D341Med (cell line): ENCODE measurements at regions not wholly inside any gene's neighbourhood (a gene's known extent, or its start where the extent isn't known, plus 50 kb on each side); places are given as distances from the start of the nearest gene placed in this dataset.

Source experiments
- DNase-seq: peaks from one replicate; pipeline ENCODE4 v3.0.0; 2012; ENCODE audit warnings: low spot score

DNA sequence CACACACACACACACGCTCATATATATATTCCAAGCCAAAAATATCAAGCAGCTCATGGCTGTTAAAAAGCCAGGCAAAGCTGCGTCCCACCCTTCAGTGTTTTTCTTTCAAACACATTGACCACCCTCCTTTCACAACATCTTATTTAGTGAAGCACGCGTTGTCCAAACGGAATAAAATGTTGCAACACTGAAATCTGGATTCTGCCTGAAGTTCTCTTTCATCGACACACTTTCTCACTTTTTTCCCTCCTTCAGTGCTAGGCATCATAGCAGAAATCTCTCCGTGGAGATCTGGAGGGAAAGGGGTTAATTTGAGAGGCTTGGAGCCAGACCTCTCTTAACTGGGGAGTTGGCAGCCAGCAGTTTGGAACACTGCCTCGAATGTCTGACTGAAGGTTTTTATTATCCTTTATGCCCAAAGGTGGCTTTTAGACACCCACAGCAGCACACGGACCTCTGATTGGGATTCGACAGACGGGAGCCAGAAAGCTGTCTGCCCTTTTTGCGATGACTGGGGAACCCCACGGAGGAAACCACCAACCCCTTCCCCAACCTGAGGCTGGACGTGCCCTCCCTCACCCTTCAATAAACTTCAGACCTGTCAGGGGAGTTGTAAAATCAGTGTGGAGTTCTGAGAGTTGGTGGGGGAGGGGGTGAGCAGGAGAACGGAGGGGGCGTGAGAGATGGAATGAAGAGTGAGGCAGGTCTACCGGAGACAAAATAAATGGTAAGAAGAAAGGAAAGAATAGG, 833.6 kb upstream of the SOX9 start:
- no peak for DNase-seq

GRCh38 chr17:71292006-71292405, 828.8 kb upstream of the SOX9 start:
- DNase-seq, result no peak

GRCh38 chr17:71296005-71296404, 824.8 kb upstream of the SOX9 start:
- no peak for DNase-seq

- DNase-seq, result no peak
Measured at GRCh38 chr17:71301063-71301462, 819.8 kb upstream of the SOX9 start.

GRCh38 chr17:71302721-71303549, 817.9 kb upstream of the SOX9 start:
- no peak for DNase-seq

DNA sequence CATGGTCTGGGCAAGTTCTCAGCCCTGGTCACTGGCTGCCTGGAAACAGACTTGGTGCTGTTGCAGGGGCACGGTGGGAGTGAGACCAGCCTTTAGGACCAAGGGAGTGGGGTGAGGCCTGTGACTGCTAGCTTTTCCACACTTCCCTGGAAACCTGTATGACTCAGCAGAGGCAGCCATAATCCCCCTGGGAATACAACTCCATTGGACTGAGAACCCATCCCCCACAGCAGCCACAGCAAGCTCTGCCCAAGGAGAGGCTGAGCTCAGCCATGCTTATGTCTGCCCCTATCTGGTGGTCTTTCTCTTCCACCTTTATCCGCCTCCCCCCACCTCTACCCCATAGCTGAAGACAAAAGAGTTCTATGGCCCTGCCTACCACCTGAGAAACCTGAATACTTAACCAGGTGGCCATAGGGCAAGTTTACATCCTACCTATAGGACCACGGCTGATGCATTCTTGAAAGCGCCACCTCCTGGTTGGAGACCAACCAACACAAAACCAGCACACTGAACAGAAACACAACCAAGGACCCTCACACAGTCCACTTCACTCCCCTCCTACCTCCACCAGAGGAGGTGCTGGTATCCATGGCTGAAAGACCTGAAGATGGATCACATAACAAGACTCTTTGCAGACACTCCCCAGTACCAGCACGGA, 816.2 kb upstream of the SOX9 start:
- DNase-seq, result no peak

GRCh38 chr17:71313866-71314265, 807.0 kb upstream of the SOX9 start:
- no peak for DNase-seq

GRCh38 chr17:71315568-71315967, 805.3 kb upstream of the SOX9 start:
- no peak for DNase-seq

DNA sequence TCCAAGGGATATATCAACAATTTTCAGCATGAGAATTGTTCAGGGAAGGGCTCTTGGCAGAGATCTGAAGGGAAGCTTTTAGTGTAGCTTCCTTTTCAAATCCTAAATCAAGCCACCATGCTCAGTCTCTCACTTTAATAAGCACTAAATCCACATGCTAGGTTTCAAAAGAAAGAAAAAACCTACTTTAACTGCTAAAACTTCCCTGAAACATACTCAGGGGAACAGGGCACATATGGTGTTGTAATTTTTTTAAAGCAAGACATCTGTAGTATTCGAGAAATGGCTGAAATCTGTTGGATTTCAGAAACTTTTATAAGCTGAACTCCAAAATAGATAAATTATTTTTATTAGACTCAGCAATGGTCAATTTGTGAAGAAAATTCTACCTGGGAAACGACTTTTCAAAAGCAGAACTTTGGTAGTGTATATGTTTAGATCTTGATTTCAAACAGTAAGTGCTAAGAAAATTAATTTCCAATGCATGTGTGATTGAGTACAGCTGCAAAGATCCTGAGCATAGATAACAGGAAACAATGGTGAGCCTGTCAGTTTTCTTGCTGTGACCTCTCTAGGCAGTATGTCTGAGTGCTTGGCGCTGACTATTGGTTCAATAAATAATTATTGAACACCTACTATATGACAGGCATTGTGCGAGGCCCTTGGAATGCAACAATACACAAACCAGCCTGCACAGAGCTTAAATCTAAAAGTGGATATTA, 804.5 kb upstream of the SOX9 start:
- DNase-seq, result no peak

DNA sequence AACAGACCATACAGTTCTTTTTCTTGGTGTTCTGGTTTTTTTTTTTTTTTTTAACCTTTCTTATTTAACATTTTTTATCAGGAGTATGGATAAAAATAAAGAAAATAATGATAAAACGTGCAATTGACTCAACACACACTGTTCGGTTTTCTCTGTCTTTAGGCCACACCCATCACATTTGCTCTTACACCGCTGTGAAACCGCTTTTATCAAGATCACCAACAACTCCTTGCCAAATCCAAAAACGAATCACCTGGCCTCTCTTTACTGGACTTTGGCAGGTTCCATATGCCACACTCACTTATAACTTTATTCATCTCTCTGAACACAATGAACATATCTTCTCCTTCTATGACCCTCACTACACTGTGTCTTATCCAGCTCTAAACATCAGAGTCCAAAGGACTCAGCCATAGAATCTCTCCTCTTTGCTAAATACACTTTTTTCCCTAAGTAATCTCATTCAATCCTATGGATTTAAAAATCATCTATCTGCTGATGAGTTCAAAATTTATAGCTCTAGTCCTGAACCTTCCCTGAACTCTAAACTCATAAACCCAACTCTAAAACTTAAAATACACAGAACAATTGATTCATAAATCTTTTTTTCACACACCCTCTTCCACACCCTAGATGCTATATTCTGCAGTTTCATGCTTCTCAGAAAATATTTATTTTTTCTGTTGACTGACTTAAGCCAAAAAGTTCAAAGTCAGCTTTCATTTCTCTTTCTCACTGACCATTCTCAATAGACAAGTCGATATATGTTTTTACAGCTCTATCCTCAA, 800.6 kb upstream of the SOX9 start:
- no peak for DNase-seq

DNA sequence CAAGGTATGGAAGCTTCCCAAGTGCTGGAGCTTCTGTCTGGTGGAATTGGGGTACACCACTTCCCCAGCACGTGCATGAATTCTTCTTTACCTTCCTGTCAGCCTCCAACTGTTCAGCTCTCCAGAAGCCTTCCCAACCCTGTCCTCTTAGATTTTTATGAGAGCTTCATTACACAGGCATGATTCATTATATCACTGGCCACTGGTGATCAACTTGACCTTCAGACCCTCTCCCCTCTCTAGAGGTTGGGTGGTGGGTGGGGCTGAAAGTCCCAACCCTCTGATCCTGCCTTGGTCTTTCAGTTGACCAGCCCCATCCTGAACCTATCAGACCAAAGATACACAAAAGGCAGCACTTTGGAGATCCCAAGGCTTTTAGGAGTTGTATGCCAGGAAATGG, 795.7 kb upstream of the SOX9 start:
- no peak for DNase-seq

- DNase-seq, result no peak
Measured at GRCh38 chr17:71325886-71326285, 794.9 kb upstream of the SOX9 start.

GRCh38 chr17:71327376-71328059, 793.3 kb upstream of the SOX9 start:
- DNase-seq, result no peak

GRCh38 chr17:71329310-71330098, 791.3 kb upstream of the SOX9 start:
- DNase-seq, result no peak

GRCh38 chr17:71330099-71330375, 790.8 kb upstream of the SOX9 start:
- DNase-seq, result no peak

DNA sequence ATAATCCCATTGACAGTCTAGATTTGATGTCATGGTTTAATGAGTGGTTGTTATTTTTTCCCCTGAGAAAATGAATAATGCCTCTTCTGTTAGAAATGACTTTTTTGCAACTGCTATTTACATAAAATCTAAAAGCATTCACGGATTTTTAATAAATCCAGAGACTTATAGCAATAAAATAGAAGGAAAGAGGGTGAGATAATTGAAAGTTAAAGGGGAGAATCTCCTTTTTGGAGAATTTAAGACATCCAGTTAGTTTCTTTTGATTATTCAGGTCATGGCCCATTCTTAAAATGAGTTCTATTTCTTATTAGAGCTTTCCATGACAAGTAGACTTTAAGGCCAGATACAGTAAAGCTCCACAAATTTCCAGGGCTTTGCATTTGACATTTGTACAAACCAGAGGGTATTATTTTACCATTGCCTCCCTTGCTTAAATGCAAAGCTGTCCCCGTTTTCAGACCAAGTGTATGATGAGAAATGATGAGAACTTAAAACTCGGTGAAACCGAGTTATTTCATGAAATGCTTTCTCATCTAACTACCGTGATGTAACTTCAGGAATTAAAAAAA, 789.0 kb upstream of the SOX9 start:
- no peak for DNase-seq

DNA sequence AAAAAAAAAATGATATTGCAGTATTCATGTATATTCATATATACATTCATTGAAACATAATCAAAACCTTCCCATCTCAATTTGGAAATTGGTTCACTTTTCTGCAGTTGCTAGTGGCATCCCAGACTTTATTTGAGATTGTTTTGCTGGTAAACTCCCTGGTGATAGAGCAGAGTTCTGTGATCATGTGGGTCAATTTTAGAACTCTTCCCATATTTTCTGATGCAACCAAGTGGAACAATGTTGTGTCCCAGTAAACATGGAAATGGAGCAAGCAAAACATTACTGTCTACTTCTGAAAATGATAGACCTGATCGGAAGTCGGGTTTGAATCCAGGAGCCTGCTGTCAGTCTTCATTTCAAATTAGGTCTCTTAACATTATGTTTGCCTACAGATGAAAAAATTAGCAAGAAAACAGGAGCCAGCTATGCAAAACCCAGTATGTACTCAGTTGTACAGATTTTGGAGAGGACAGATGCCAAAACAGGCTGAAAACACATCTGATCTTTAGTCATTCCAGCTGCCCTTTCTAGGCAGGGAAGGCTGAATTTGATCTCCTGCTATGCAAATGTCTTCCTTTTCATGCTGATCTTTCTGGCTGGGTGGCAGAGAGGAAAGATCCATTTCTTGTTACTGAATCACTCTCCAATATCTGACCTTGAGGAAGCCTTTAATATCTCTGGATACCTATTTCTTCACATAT, 786.6 kb upstream of the SOX9 start:
- no peak for DNase-seq

- no peak for DNase-seq
Measured at GRCh38 chr17:71335212-71335611, 785.6 kb upstream of the SOX9 start.

GRCh38 chr17:71337938-71338337, 782.9 kb upstream of the SOX9 start:
- DNase-seq, result no peak
